H1 (cell line): ENCODE measurements at regions not wholly inside any gene's neighbourhood (a gene's known extent, or its start where the extent isn't known, plus 50 kb on each side); places are given as distances from the start of the nearest gene placed in this dataset.

Experiments used
- CTCF ChIA-PET: fragments of 300-600 bp; sonication (Branson Sonifier 250); formaldehyde crosslinking; loops from one replicate; lab custom pipeline; 2021; ENCODE audit not compliant: partially characterized antibody; lab: Charles Lee
- POLR2A ChIA-PET: fragments of 300-600 bp; sonication (Branson Sonifier 250); formaldehyde crosslinking; loops from one replicate; lab custom pipeline; 2021; ENCODE audit warnings: inconsistent platforms; ENCODE audit not compliant: partially characterized antibody; lab: Charles Lee
- DNase-seq, 2 experiments: peaks; one replicate each; pipeline versions ENCODE4 v3.0.0 to v3.0.0-alpha.2; 2010 to 2022; ENCODE audit warnings: low spot score in 2 of 2, low read depth in 1 of 2, mixed read lengths in 1 of 2
- FAIRE-seq: peaks from 2 replicates; lab custom pipeline; 2011; peaks lifted over from hg19 to GRCh38; lab: Jason Lieb, UNC
- H2AFZ ChIP-seq: 2 replicates; pipeline ENCODE4 v1.8.1; 2012; ENCODE audit warnings: low read length, inconsistent platforms
- H2AK5ac ChIP-seq: 2 replicates; pipeline ENCODE4 v1.6.1; 2013; ENCODE audit warnings: low read depth, low read length
- H2BK120ac ChIP-seq: replicated peaks from 2 replicates; pipeline ENCODE3; 2013; ENCODE audit warnings: low read depth, low read length, inconsistent platforms
- H2BK12ac ChIP-seq: 2 replicates; pipeline ENCODE4 v1.6.1; 2013; ENCODE audit warnings: low read depth, low read length
- H2BK15ac ChIP-seq: 2 replicates; pipeline ENCODE4 v1.6.1; 2013; ENCODE audit warnings: low read length
- H2BK20ac ChIP-seq: 2 replicates; pipeline ENCODE4 v1.6.1; 2013; ENCODE audit warnings: low read length
- H2BK5ac ChIP-seq: 2 replicates; pipeline ENCODE4 v1.6.1; 2013; ENCODE audit warnings: low read depth, low read length
- H3K14ac ChIP-seq: 2 replicates; pipeline ENCODE4 v1.6.1; 2013; ENCODE audit warnings: inconsistent platforms; ENCODE audit not compliant: insufficient read length
- H3K18ac ChIP-seq: 2 replicates; pipeline ENCODE4 v1.6.1; 2013; ENCODE audit warnings: low read length; ENCODE audit errors: extremely low read depth
- H3K23ac ChIP-seq: 2 replicates; pipeline ENCODE4 v1.6.1; 2013; ENCODE audit warnings: inconsistent platforms; ENCODE audit not compliant: insufficient read length
- H3K23me2 ChIP-seq: 2 replicates; pipeline ENCODE4 v1.6.1; 2013; ENCODE audit warnings: low read depth, low read length
- H3K27ac ChIP-seq: 2 replicates; pipeline ENCODE4 v1.6.1; 2011; ENCODE audit warnings: low read depth, low read length, inconsistent platforms
- H3K27me3 ChIP-seq, 4 experiments: replicated peaks in 1 of 4; 1 replicate in 1 of 4; 2 replicates in 3 of 4; pipeline versions ENCODE4 v1.6.1 to v1.8.1; 2011 to 2013; ENCODE audit warnings: low read length in 3 of 4, mild to moderate bottlenecking in 3 of 4, inconsistent platforms in 2 of 4, mixed read lengths in 2 of 4, moderate library complexity in 1 of 4; ENCODE audit not compliant: control insufficient read depth in 3 of 4, insufficient read depth in 3 of 4; ENCODE audit errors: extremely low read depth in 1 of 4
- H3K36me3 ChIP-seq, 4 experiments: 2 replicates each; pipeline versions ENCODE4 v1.6.1 to v1.8.1; 2011 to 2013; ENCODE audit warnings: mild to moderate bottlenecking in 4 of 4, low read length in 3 of 4, moderate library complexity in 2 of 4, control low read depth in 1 of 4, inconsistent platforms in 1 of 4; ENCODE audit not compliant: insufficient read depth in 4 of 4, control insufficient read depth in 2 of 4
- H3K4ac ChIP-seq: replicated peaks from 2 replicates; pipeline ENCODE3; 2013; ENCODE audit warnings: low read length, low read depth, mixed read lengths, inconsistent platforms; ENCODE audit not compliant: insufficient read length
- H3K4me1 ChIP-seq, 4 experiments: replicated peaks in 1 of 4; 1 replicate in 1 of 4; 2 replicates in 3 of 4; pipeline versions ENCODE4 v1.6.1 to v1.8.1; 2011 to 2013; ENCODE audit warnings: low read length in 3 of 4, inconsistent platforms in 2 of 4, mixed read lengths in 1 of 4; ENCODE audit not compliant: insufficient read depth in 4 of 4, control insufficient read depth in 3 of 4
- H3K4me2 ChIP-seq, 2 experiments: 2 replicates each; pipeline versions ENCODE4 v1.6.1 to v1.8.1; 2011 to 2013; ENCODE audit warnings: low read depth in 2 of 2, low read length in 2 of 2, control low read depth in 1 of 2, inconsistent platforms in 1 of 2, mild to moderate bottlenecking in 1 of 2; ENCODE audit not compliant: insufficient read depth in 1 of 2
- H3K4me3 ChIP-seq, 4 experiments: fragments of 200-600, 300-600 bp in 1 of 4; sonication (generic), shearing (Covaris generic), sonication (Bioruptor Twin) in 1 of 4; 2 replicates each; pipeline versions ENCODE4 v1.5.1 to v1.8.1; 2011 to 2016; ENCODE audit warnings: low read length in 4 of 4, low read depth in 3 of 4, control low read depth in 2 of 4, inconsistent platforms in 2 of 4, mild to moderate bottlenecking in 2 of 4, mixed read lengths in 1 of 4, moderate library complexity in 1 of 4; ENCODE audit not compliant: insufficient read depth in 2 of 4; ENCODE audit errors: extremely low read depth in 1 of 4
- H3K56ac ChIP-seq: replicated peaks from 2 replicates; pipeline ENCODE3; 2013; ENCODE audit warnings: low read depth, mild to moderate bottlenecking, mixed read lengths, low read length, inconsistent platforms; ENCODE audit not compliant: insufficient read length
- H3K79me1 ChIP-seq: 2 replicates; pipeline ENCODE4 v1.6.1; 2013; ENCODE audit warnings: low read depth, low read length, control low read depth
- H3K79me2 ChIP-seq, 2 experiments: 2 replicates each; pipeline versions ENCODE4 v1.6.1 to v1.8.1; 2012 to 2013; ENCODE audit warnings: low read length in 2 of 2, mild to moderate bottlenecking in 2 of 2, inconsistent platforms in 1 of 2; ENCODE audit not compliant: insufficient read depth in 2 of 2, control insufficient read depth in 1 of 2
- H3K9ac ChIP-seq, 4 experiments: replicated peaks in 1 of 4; 1 replicate in 1 of 4; 2 replicates in 3 of 4; pipeline versions ENCODE4 v1.6.1 to v1.8.1; 2011 to 2013; ENCODE audit warnings: low read depth in 3 of 4, low read length in 3 of 4, control low read depth in 2 of 4, mild to moderate bottlenecking in 2 of 4, moderate library complexity in 2 of 4, inconsistent platforms in 1 of 4; ENCODE audit errors: extremely low read depth in 1 of 4
- H3K9me3 ChIP-seq, 2 experiments: 2 replicates each; pipeline versions ENCODE4 v1.6.1 to v1.8.1; 2012 to 2013; ENCODE audit warnings: mild to moderate bottlenecking in 2 of 2, moderate library complexity in 2 of 2, control low read depth in 1 of 2, inconsistent platforms in 1 of 2, low read depth in 1 of 2, low read length in 1 of 2, mixed read lengths in 1 of 2; ENCODE audit not compliant: insufficient read depth in 2 of 2
- H4K20me1 ChIP-seq, 2 experiments: replicated peaks in 1 of 2; 2 replicates each; pipeline versions ENCODE3 to v1.8.1; 2011 to 2013; ENCODE audit warnings: inconsistent platforms in 2 of 2, low read length in 2 of 2, mild to moderate bottlenecking in 1 of 2; ENCODE audit not compliant: insufficient read depth in 2 of 2, control insufficient read depth in 1 of 2
- H4K5ac ChIP-seq: 2 replicates; pipeline ENCODE4 v1.6.1; 2013; ENCODE audit warnings: low read length, low read depth, mixed read lengths, inconsistent platforms; ENCODE audit not compliant: insufficient read length
- H4K8ac ChIP-seq: 2 replicates; pipeline ENCODE4 v1.8.0; 2013; ENCODE audit warnings: mild to moderate bottlenecking, moderate library complexity, low read length, inconsistent platforms; ENCODE audit not compliant: insufficient read depth; ENCODE audit errors: extremely low read depth
- H4K91ac ChIP-seq: replicated peaks from 2 replicates; pipeline ENCODE3; 2013; ENCODE audit warnings: low read length, mixed read lengths, inconsistent platforms; ENCODE audit not compliant: insufficient read length
- CBX8 ChIP-seq: fragments of 300-800, 300-1000 bp; sonication (generic); IDR thresholded peaks from 2 replicates; pipeline ENCODE4 v1.7.1; 2016; ENCODE audit warnings: low read depth, low read length, borderline replicate concordance
- CEBPB ChIP-seq: IDR thresholded peaks from 2 replicates; pipeline ENCODE4 v1.6.1; 2012; ENCODE audit warnings: low read depth, low read length
- CHD1 ChIP-seq: IDR thresholded peaks from 2 replicates; pipeline ENCODE4 v1.6.1; 2012; ENCODE audit warnings: low read depth, low read length, improper control_type of control experiment
- EGR1 ChIP-seq: IDR thresholded peaks from 2 replicates; pipeline ENCODE4 v1.6.1; 2011; ENCODE audit warnings: low read depth, low read length, borderline replicate concordance
- KDM1A ChIP-seq: fragments of 200-600, 300-600 bp; sonication (generic); IDR thresholded peaks from 2 replicates; pipeline ENCODE4 v1.7.1; 2016; ENCODE audit warnings: mild to moderate bottlenecking, low read length, borderline replicate concordance
- KDM4A ChIP-seq: IDR thresholded peaks from one replicate; pipeline ENCODE4 v1.7.1; 2012; ENCODE audit warnings: low read depth, mild to moderate bottlenecking, moderate library complexity, low read length, inconsistent platforms; ENCODE audit not compliant: severe bottlenecking
- POLR2A ChIP-seq, 2 experiments: IDR thresholded peaks; 1 replicate in 1 of 2; 2 replicates in 1 of 2; pipeline ENCODE4 v1.6.1; 2011; ENCODE audit warnings: low read depth in 2 of 2, low read length in 2 of 2, mild to moderate bottlenecking in 2 of 2; ENCODE audit errors: control extremely low read depth in 1 of 2
- RFX5 ChIP-seq: IDR thresholded peaks from 2 replicates; pipeline ENCODE4 v1.6.1; 2011; ENCODE audit warnings: low read depth, low read length, improper control_type of control experiment, borderline replicate concordance
- SIN3A ChIP-seq, 2 experiments: IDR thresholded peaks in 1 of 2; conservative IDR thresholded peaks in 1 of 2; 2 replicates each; pipeline ENCODE4 v1.6.1; 2011 to 2012; ENCODE audit warnings: low read length in 2 of 2, improper control_type of control experiment in 1 of 2, low read depth in 1 of 2, mild to moderate bottlenecking in 1 of 2
- TBP ChIP-seq: IDR thresholded peaks from 2 replicates; pipeline ENCODE4 v1.6.1; 2011; ENCODE audit warnings: low read depth, low read length, improper control_type of control experiment
- YY1 ChIP-seq: IDR thresholded peaks from 2 replicates; pipeline ENCODE4 v1.6.1; 2011; ENCODE audit warnings: low read depth, mild to moderate bottlenecking, low read length
- WGBS, 2 experiments: shearing (Covaris generic) in 1 of 2; methylation state at CpG; one replicate each; pipeline versions ENCODE4 v1.1.6 to v1.1.7; 2013 to 2015; ENCODE audit warnings: low lambda C conversion rate in 2 of 2, mixed read lengths in 2 of 2, inconsistent platforms in 1 of 2, low coverage in 1 of 2, missing lambda C conversion rate in 1 of 2; ENCODE audit not compliant: insufficient replicate concordance in 2 of 2, insufficient coverage in 1 of 2, insufficient read length in 1 of 2; ENCODE audit errors: extremely low coverage in 1 of 2, missing lambda C conversion rate in 1 of 2; 5-methylcytosine and 5-hydroxymethylcytosine counted together
- TF ChIP-seq, protein P1 (sequence below): IDR thresholded peaks from 2 replicates; pipeline ENCODE4 v1.6.1; 2012; ENCODE audit warnings: inconsistent platforms
- TF ChIP-seq, protein P2 (sequence below): IDR thresholded peaks from 2 replicates; pipeline ENCODE4 v1.6.1; 2011; ENCODE audit warnings: low read length, improper control_type of control experiment

GRCh38 chr12:17371491-17372215 is 718.3 kb downstream of the RERGL start:
- H2BK5ac ChIP-seq = no peak overlapping the region
- CTCF ChIA-PET = interaction anchor here (1.2 kb wide), 1 partner anchor 93 kb away, joined by 4 read pairs; no protein-coding TSS in a partner anchor
- no peak overlapping the region for H4K8ac ChIP-seq
- no peaks in the 10 kb centered on the region for H3K79me2 ChIP-seq
- POLR2A ChIA-PET = no interaction called here
- no peak overlapping the region for H2BK15ac ChIP-seq
- no peaks in the 10 kb centered on the region for H3K9me3 ChIP-seq
- 89% methylated on average over 5 of the region's 5 CpGs; no CpG with 5 or more reads in 1 of the 2 experiments for WGBS, 2 experiments
- no peak overlapping the region for H2AFZ ChIP-seq
- no peak overlapping the region for H3K27ac ChIP-seq
- no peak overlapping the region for H2AK5ac ChIP-seq
- H3K56ac ChIP-seq = no peak overlapping the region
- H3K9ac ChIP-seq = no peak overlapping the region
- no peak overlapping the region for H2BK12ac ChIP-seq
- H3K23ac ChIP-seq = no peak overlapping the region
- H3K23me2 ChIP-seq = no peaks in the 10 kb centered on the region
- no peak overlapping the region for H3K14ac ChIP-seq
- H3K18ac ChIP-seq = no peak overlapping the region
- no peaks in the 10 kb centered on the region for H4K20me1 ChIP-seq
- FAIRE-seq (no peak), DNase-seq (no peak)
- no peak overlapping the region for H3K4me2 ChIP-seq
- H3K4ac ChIP-seq = no peak overlapping the region
- H2BK120ac ChIP-seq = no peak overlapping the region
- no peaks in the 10 kb centered on the region for H3K27me3 ChIP-seq
- H2BK20ac ChIP-seq = no peak overlapping the region
- H3K4me3 ChIP-seq = no peak overlapping the region
- H4K5ac ChIP-seq = no peak overlapping the region
- no peak overlapping the region for H4K91ac ChIP-seq
- H3K79me1 ChIP-seq = no peaks in the 10 kb centered on the region
- no peaks in the 10 kb centered on the region for H3K4me1 ChIP-seq
- H3K36me3 ChIP-seq = no peaks in the 10 kb centered on the region
- TF ChIP-seq CEBPB (no peak), CBX8 (no peak), EGR1 (no peak), KDM4A (no peak), KDM1A (no peak), YY1 (no peak), POLR2A (IDR thresholded peaks at IDR 0.05; ENCODE audit: control extremely low read depth in 1 of 2, low read depth in 2 of 2, low read length in 2 of 2) (no peak), TBP (no peak), SIN3A (conservative IDR thresholded peaks at IDR 0.05 in 1 of 2, IDR thresholded peaks at IDR 0.05 in 1 of 2; ENCODE audit: low read depth in 1 of 2, low read length in 2 of 2) (no peak), CHD1 (no peak), RFX5 (no peak)
- TF ChIP-seq, protein P1, sequence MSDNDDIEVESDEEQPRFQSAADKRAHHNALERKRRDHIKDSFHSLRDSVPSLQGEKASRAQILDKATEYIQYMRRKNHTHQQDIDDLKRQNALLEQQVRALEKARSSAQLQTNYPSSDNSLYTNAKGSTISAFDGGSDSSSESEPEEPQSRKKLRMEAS = no peak
- TF ChIP-seq, protein P2, sequence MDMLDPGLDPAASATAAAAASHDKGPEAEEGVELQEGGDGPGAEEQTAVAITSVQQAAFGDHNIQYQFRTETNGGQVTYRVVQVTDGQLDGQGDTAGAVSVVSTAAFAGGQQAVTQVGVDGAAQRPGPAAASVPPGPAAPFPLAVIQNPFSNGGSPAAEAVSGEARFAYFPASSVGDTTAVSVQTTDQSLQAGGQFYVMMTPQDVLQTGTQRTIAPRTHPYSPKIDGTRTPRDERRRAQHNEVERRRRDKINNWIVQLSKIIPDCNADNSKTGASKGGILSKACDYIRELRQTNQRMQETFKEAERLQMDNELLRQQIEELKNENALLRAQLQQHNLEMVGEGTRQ = no peak
